AG10803 (cell line): ENCODE measurements at regions not wholly inside any gene's neighbourhood (a gene's known extent, or its start where the extent isn't known, plus 50 kb on each side); places are given as distances from the start of the nearest gene placed in this dataset.

Experiments
- DNase-seq: peaks from one replicate; pipeline ENCODE4 v3.0.0; 2010; ENCODE audit warnings: low read depth
- H3K4me3 ChIP-seq: 2 replicates; pipeline ENCODE4 v1.5.1; 2011; ENCODE audit warnings: mild to moderate bottlenecking, low read length, control low read depth
- CTCF ChIP-seq: conservative IDR thresholded peaks from 2 replicates; pipeline ENCODE4 v1.5.1; 2011; ENCODE audit warnings: mild to moderate bottlenecking, low read length, control low read depth, inconsistent platforms

- no peak for TF ChIP-seq CTCF
- DNase-seq, result no peak
Observed at GRCh38 chr16:73747328-73747727, 549.3 kb upstream of the PSMD7 start.

GRCh38 chr16:73746554-73746953 is 550.1 kb upstream of the PSMD7 start:
- DNase-seq, result no peak
- no peak for TF ChIP-seq CTCF
- H3K4me3 ChIP-seq, result no peak overlapping the region

More at GRCh38 chr16:73747328-73747727, 549.3 kb upstream of the PSMD7 start:
- H3K4me3 ChIP-seq, result no peak overlapping the region

- H3K4me3 ChIP-seq, result no peak overlapping the region
- no peak for DNase-seq
- no peak for TF ChIP-seq CTCF
Observed at GRCh38 chr16:73743665-73744496, 552.7 kb upstream of the PSMD7 start.

- no peak for DNase-seq
- TF ChIP-seq CTCF, result no peak
- H3K4me3 ChIP-seq, result no peak overlapping the region
Observed at GRCh38 chr16:73739049-73739769, 557.4 kb upstream of the PSMD7 start.

- H3K4me3 ChIP-seq, result no peak overlapping the region
- DNase-seq, result no peak
- TF ChIP-seq CTCF, result no peak
Observed at GRCh38 chr16:73738266-73738665, 558.3 kb upstream of the PSMD7 start.

GRCh38 chr16:73737637-73738036 is 559.0 kb upstream of the PSMD7 start:
- TF ChIP-seq CTCF, result no peak
- no peak overlapping the region for H3K4me3 ChIP-seq
- no peak for DNase-seq

GRCh38 chr16:73735954-73736353 is 560.7 kb upstream of the PSMD7 start:
- no peak for TF ChIP-seq CTCF
- no peak for DNase-seq
- H3K4me3 ChIP-seq, result no peak overlapping the region
